ENCODE measurements at regions not wholly inside any gene's neighbourhood (a gene's known extent, or its start where the extent isn't known, plus 50 kb on each side); places are given as distances from the start of the nearest gene placed in this dataset.

DNA sequence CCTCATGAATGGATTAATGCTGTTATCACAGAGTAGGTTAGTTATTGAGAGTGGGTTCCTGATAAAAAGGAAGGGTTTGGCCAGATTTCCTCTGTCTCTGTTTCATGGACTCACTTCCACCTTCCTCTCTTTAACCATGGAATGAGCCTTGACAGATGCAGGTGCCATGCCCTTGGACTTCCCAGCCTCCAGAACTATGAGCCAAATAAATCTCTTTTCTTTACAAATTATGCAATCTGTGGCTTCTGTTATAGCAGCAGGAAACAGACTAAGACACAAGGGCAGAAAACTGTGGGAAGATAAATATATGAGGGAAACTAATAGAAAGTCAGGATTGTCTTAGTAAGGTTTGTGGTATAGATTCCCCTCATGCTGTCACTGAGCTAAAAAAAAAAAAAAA, 106.5 kb downstream of the QRSL1 start:
- peaks cover 29% of the 10 kb centered on the region for H3K4me1 ChIP-seq
- no peak overlapping the region for H3K27ac ChIP-seq
- no peaks in the 10 kb centered on the region for H3K27me3 ChIP-seq
- no peaks in the 10 kb centered on the region for H3K9me3 ChIP-seq
- no peak for TF ChIP-seq EP300 (IDR thresholded peaks at IDR 0.05)
- TF ChIP-seq POLR2A (IDR thresholded peaks at IDR 0.05), result no peak
- TF ChIP-seq, protein P1, sequence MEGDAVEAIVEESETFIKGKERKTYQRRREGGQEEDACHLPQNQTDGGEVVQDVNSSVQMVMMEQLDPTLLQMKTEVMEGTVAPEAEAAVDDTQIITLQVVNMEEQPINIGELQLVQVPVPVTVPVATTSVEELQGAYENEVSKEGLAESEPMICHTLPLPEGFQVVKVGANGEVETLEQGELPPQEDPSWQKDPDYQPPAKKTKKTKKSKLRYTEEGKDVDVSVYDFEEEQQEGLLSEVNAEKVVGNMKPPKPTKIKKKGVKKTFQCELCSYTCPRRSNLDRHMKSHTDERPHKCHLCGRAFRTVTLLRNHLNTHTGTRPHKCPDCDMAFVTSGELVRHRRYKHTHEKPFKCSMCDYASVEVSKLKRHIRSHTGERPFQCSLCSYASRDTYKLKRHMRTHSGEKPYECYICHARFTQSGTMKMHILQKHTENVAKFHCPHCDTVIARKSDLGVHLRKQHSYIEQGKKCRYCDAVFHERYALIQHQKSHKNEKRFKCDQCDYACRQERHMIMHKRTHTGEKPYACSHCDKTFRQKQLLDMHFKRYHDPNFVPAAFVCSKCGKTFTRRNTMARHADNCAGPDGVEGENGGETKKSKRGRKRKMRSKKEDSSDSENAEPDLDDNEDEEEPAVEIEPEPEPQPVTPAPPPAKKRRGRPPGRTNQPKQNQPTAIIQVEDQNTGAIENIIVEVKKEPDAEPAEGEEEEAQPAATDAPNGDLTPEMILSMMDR (IDR thresholded peaks at IDR 0.05), result no peak
- TF ChIP-seq POLR2AphosphoS5 (IDR thresholded peaks at IDR 0.05), result no peak
- no peaks in the 10 kb centered on the region for H3K36me3 ChIP-seq
- no peak overlapping the region for H3K4me3 ChIP-seq
- DNase-seq (ENCODE audit: low spot score in 2 of 2), result no peak

DNA sequence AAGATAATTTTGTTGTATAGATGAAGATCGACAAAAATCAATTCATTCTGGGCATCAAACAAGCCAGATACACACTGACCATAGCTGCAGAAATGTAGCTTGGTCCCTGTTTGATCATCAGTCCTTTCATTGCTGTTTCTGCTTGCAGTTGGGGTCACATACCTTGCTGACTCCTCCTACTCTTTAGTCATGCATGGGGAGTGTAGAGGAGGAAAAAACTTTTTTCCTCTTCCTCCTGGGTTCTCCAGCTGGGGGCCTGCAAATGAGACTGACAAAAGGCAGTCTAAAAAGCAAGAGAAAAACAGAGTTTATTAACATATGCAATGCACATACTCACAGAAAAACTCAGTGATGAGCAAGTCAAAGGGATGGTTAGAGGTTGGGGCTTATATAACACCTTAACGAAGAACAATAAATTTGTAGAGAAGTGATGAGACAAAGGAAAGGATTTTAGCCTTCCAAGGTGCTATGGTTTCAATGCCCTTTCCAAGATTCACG, 105.8 kb downstream of the QRSL1 start:
- peaks cover 31% of the 10 kb centered on the region for H3K4me1 ChIP-seq
- no peaks in the 10 kb centered on the region for H3K9me3 ChIP-seq
- no peak for DNase-seq (ENCODE audit: low spot score in 2 of 2)
- H3K36me3 ChIP-seq, result no peaks in the 10 kb centered on the region
- no peak overlapping the region for H3K27ac ChIP-seq
- WGBS, result 75% methylated on average over 3 of the region's 3 CpGs
- no peak overlapping the region for H3K4me3 ChIP-seq
- no peak for TF ChIP-seq EP300 (IDR thresholded peaks at IDR 0.05)
- TF ChIP-seq POLR2A (IDR thresholded peaks at IDR 0.05), result no peak
- TF ChIP-seq, protein P1 (IDR thresholded peaks at IDR 0.05), result no peak
- no peak for TF ChIP-seq POLR2AphosphoS5 (IDR thresholded peaks at IDR 0.05)
- no peaks in the 10 kb centered on the region for H3K27me3 ChIP-seq

DNA sequence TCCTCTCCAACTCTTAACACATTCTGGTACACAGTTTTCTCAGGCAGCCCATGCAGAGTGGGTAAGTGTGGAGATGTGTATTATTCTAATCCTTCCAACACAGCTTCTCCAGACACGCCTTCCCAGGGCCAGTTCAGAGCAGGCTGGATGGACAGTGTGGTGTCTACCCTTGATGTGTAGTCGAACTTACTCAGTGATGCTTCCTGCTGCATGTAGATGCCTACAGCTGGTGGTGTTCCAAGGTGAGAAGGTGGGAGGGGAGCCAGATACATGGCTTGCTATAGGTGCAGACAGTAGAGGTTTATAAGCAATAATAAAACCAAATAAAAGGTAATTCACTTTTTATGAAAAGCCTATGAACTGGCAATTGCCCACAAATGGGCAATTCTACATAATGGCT, 104.0 kb downstream of the QRSL1 start:
- no peak overlapping the region for H3K27ac ChIP-seq
- 86% methylated on average over 2 of the region's 2 CpGs for WGBS
- peaks cover 18% of the 10 kb centered on the region for H3K4me1 ChIP-seq
- H3K36me3 ChIP-seq, result no peaks in the 10 kb centered on the region
- H3K27me3 ChIP-seq, result no peaks in the 10 kb centered on the region
- H3K9me3 ChIP-seq, result no peaks in the 10 kb centered on the region
- no peak overlapping the region for H3K4me3 ChIP-seq
- no peak for DNase-seq (ENCODE audit: low spot score in 2 of 2)
- TF ChIP-seq, protein P1 (IDR thresholded peaks at IDR 0.05), result no peak

DNA sequence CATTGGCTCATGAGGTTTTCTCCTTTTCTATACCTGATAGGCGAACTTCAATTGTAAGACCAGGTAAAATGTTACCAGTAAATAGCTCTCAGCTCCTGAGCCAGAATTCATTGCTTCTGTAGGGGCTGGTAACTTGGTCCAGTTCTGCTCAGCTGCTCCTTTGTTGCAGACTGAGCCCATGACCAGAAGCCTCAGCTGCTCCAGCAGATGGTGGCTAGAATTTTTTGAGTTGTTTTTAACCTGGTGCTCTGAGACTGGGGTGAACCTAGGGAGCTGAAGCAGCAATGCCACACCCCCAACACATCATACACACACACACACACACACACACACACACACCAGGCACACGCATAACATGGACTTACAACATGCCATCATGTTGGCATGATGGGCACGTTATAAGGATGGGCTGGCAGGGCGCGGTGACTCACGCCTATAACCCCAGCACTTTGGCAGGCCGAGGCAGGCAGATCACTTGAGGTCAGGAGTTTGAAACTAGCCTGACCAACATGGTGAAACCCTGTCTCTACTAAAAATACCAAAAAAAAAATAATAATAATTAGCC, 103.1 kb downstream of the QRSL1 start:
- Histone ChIP-seq H3K9me3 (no peaks in the 10 kb centered on the region), H3K36me3 (no peaks in the 10 kb centered on the region), H3K4me1 (peaks cover 16% of the 10 kb centered on the region), H3K4me3 (no peak overlapping the region), H3K27me3 (no peaks in the 10 kb centered on the region), H3K27ac (no peak overlapping the region)
- WGBS, result 71% methylated on average over 7 of the region's 7 CpGs
- no peak for TF ChIP-seq EP300 (IDR thresholded peaks at IDR 0.05)
- TF ChIP-seq POLR2AphosphoS5 (IDR thresholded peaks at IDR 0.05), result no peak
- no peak for TF ChIP-seq POLR2A (IDR thresholded peaks at IDR 0.05)
- TF ChIP-seq, protein P1 (IDR thresholded peaks at IDR 0.05), result no peak
- no peak for DNase-seq (ENCODE audit: low spot score in 2 of 2)

DNA sequence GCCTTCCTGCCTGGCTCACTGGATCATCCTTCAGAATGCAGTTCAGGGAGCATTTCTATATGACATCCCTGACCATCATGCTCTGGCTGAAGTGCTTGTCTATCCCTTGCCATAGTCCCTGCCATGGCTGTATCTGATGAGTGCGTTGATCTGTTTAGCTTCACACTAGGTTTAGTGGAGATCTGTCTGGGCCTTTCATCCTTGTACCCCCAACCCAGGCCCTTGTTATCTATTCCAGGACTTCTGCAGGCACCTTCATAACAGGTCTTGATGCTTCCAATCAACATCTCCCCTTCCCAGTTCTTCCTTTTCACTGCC, 102.4 kb downstream of the QRSL1 start:
- Histone ChIP-seq H3K9me3 (no peaks in the 10 kb centered on the region), H3K27me3 (no peaks in the 10 kb centered on the region), H3K4me3 (no peak overlapping the region), H3K36me3 (no peaks in the 10 kb centered on the region), H3K27ac (no peak overlapping the region), H3K4me1 (peaks cover 14% of the 10 kb centered on the region)
- TF ChIP-seq, protein P1 (IDR thresholded peaks at IDR 0.05), result no peak
- no peak for TF ChIP-seq POLR2AphosphoS5 (IDR thresholded peaks at IDR 0.05)
- no peak for TF ChIP-seq EP300 (IDR thresholded peaks at IDR 0.05)
- TF ChIP-seq POLR2A (IDR thresholded peaks at IDR 0.05), result no peak
- 100% methylated on average over 1 of the region's 1 CpG for WGBS
- DNase-seq (ENCODE audit: low spot score in 2 of 2), result no peak
